ENCODE measurements at regions not wholly inside any gene's neighbourhood (a gene's known extent, or its start where the extent isn't known, plus 50 kb on each side); places are given as distances from the start of the nearest gene placed in this dataset.
"Not testable (repeated sequence)": the region's sequence is repeated elsewhere in the genome, so short reads cannot be mapped to it uniquely, and the experiment has no call there.

GRCh38 chr12:102653406-102653805 is 173.0 kb upstream of the IGF1 start:
- no peak for DNase-seq

- no peak for DNase-seq
Measured at GRCh38 chr12:102652645-102653313, 172.4 kb upstream of the IGF1 start.

- no peak for DNase-seq
Measured at GRCh38 chr12:102645968-102646367, 165.6 kb upstream of the IGF1 start.

GRCh38 chr12:102643879-102644575 is 163.7 kb upstream of the IGF1 start:
- no peak for DNase-seq

GRCh38 chr12:102642199-102642598 is 161.8 kb upstream of the IGF1 start:
- no peak for DNase-seq

- DNase-seq = not testable (repeated sequence)
Measured at GRCh38 chr12:102640658-102641057, 160.3 kb upstream of the IGF1 start.

- no peak for DNase-seq
Measured at GRCh38 chr12:102638777-102639176, 158.4 kb upstream of the IGF1 start.

- DNase-seq = no peak
Measured at GRCh38 chr12:102633981-102634605, 153.7 kb upstream of the IGF1 start.

- DNase-seq = no peak
Measured at GRCh38 chr12:102631274-102631673, 150.9 kb upstream of the IGF1 start.

- no peak for DNase-seq
Measured at GRCh38 chr12:102629262-102629888, 149.0 kb upstream of the IGF1 start.

- no peak for DNase-seq
Measured at GRCh38 chr12:102625819-102626218, 145.5 kb upstream of the IGF1 start.

- no peak for DNase-seq
Measured at GRCh38 chr12:102622618-102623017, 142.3 kb upstream of the IGF1 start.

- DNase-seq = no peak
Measured at GRCh38 chr12:102618197-102618877, 138.0 kb upstream of the IGF1 start.

GRCh38 chr12:102616692-102617091 is 136.3 kb upstream of the IGF1 start:
- no peak for DNase-seq

- no peak for DNase-seq
Measured at GRCh38 chr12:102611995-102612394, 131.6 kb upstream of the IGF1 start.

GRCh38 chr12:102609996-102610395 is 129.6 kb upstream of the IGF1 start:
- no peak for DNase-seq

GRCh38 chr12:102603021-102603420 is 122.7 kb upstream of the IGF1 start:
- DNase-seq = no peak

GRCh38 chr12:102602521-102602920 is 122.2 kb upstream of the IGF1 start:
- DNase-seq = no peak

GRCh38 chr12:102601621-102602020 is 121.3 kb upstream of the IGF1 start:
- no peak for DNase-seq

GRCh38 chr12:102596687-102597086 is 116.3 kb upstream of the IGF1 start:
- DNase-seq = no peak

GRCh38 chr12:102596031-102596430 is 115.7 kb upstream of the IGF1 start:
- DNase-seq = no peak

GRCh38 chr12:102595315-102595714 is 115.0 kb upstream of the IGF1 start:
- no peak for DNase-seq

- no peak for DNase-seq
Measured at GRCh38 chr12:102593134-102593533, 112.8 kb upstream of the IGF1 start.
